Breast epithelium (tissue), 3 donors: ENCODE measurements at regions not wholly inside any gene's neighbourhood (a gene's known extent, or its start where the extent isn't known, plus 50 kb on each side); places are given as distances from the start of the nearest gene placed in this dataset.

Source experiments
- POLR2A ChIP-seq: fragments of 450-650 bp; IDR thresholded peaks from one replicate; pipeline ENCODE4 v1.6.1; 2016; ENCODE audit warnings: antibody characterized with exemption, mild to moderate bottlenecking, moderate library complexity
- POLR2AphosphoS5 ChIP-seq, 3 donors: sonication (generic); formaldehyde crosslinking; IDR thresholded peaks; one replicate each; pipeline ENCODE4 v1.6.1; 2017; ENCODE audit warnings: antibody characterized with exemption in 3 of 3
- TF ChIP-seq, protein P1 (sequence below), 3 donors: fragments of 450-650 bp; IDR thresholded peaks; one replicate each; pipeline ENCODE4 v1.5.1; 2016 to 2017; ENCODE audit warnings: antibody characterized with exemption in 3 of 3, mild to moderate bottlenecking in 3 of 3, moderate library complexity in 3 of 3

DNA sequence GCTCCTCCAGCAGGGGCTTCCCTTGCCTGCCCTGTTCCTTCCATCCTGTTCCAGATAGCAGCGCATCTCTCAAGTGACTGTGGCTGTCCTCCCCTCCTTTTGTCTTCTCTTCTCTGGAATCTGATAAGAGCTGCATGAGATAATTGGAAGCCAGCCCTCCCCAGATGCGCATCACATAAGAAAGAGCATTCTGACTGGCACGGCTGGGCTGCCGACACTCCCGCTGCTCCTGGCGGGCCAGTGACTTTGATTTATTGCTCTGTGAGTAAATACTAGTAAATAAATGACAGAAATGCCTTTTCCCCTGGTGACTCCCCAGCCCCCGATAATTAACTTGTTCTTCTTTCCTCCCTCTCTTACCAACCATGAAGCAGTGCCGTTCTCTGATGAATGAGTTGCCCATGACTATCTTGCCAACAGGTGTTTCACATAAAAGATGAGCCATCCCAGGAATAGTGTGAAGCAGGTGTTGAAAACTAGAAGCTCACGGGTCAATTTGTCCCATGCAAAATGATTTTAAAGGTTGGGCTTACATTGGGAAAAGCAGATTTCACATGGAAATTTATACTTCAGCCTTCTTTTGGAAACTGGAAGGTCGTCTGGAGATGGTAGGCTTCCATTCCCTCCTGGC lies 212.3 kb downstream of the ERCC6L2 start:
- TF ChIP-seq, protein P1, sequence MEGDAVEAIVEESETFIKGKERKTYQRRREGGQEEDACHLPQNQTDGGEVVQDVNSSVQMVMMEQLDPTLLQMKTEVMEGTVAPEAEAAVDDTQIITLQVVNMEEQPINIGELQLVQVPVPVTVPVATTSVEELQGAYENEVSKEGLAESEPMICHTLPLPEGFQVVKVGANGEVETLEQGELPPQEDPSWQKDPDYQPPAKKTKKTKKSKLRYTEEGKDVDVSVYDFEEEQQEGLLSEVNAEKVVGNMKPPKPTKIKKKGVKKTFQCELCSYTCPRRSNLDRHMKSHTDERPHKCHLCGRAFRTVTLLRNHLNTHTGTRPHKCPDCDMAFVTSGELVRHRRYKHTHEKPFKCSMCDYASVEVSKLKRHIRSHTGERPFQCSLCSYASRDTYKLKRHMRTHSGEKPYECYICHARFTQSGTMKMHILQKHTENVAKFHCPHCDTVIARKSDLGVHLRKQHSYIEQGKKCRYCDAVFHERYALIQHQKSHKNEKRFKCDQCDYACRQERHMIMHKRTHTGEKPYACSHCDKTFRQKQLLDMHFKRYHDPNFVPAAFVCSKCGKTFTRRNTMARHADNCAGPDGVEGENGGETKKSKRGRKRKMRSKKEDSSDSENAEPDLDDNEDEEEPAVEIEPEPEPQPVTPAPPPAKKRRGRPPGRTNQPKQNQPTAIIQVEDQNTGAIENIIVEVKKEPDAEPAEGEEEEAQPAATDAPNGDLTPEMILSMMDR (IDR thresholded peaks at IDR 0.05): no peak
- TF ChIP-seq POLR2A (no peak), POLR2AphosphoS5 (IDR thresholded peaks at IDR 0.05) (no peak)
